H1 (cell line): ENCODE measurements at regions not wholly inside any gene's neighbourhood (a gene's known extent, or its start where the extent isn't known, plus 50 kb on each side); places are given as distances from the start of the nearest gene placed in this dataset.

Experiments used
- CREB1 ChIP-seq: IDR thresholded peaks from 2 replicates; pipeline ENCODE4 v1.6.1; 2012; ENCODE audit warnings: inconsistent platforms
- EP300 ChIP-seq, 2 experiments: IDR thresholded peaks; 1 replicate in 1 of 2; 2 replicates in 1 of 2; pipeline ENCODE4 v1.6.1; 2011 to 2012; ENCODE audit warnings: low read depth in 2 of 2, low read length in 2 of 2, mild to moderate bottlenecking in 2 of 2, borderline replicate concordance in 1 of 2, inconsistent platforms in 1 of 2, moderate library complexity in 1 of 2
- JUND ChIP-seq: IDR thresholded peaks from 2 replicates; pipeline ENCODE4 v1.6.1; 2011; ENCODE audit warnings: mild to moderate bottlenecking, improper control_type of control experiment, low read length
- KDM1A ChIP-seq: fragments of 200-600, 300-600 bp; sonication (generic); IDR thresholded peaks from 2 replicates; pipeline ENCODE4 v1.7.1; 2016; ENCODE audit warnings: mild to moderate bottlenecking, low read length, borderline replicate concordance
- POLR2A ChIP-seq, 2 experiments: IDR thresholded peaks; 1 replicate in 1 of 2; 2 replicates in 1 of 2; pipeline ENCODE4 v1.6.1; 2011; ENCODE audit warnings: low read depth in 2 of 2, low read length in 2 of 2, mild to moderate bottlenecking in 2 of 2; ENCODE audit errors: control extremely low read depth in 1 of 2
- POLR2AphosphoS5 ChIP-seq: IDR thresholded peaks from 2 replicates; pipeline ENCODE4 v1.6.1; 2011; ENCODE audit warnings: low read depth, low read length
- TF ChIP-seq, protein P1 (sequence below), 3 experiments: IDR thresholded peaks; 1 replicate in 2 of 3; 2 replicates in 1 of 3; pipeline versions ENCODE4 v1.5.1 to v1.6.1; 2011; ENCODE audit warnings: low read length in 3 of 3, mild to moderate bottlenecking in 3 of 3, inconsistent platforms in 2 of 3, low read depth in 1 of 3, moderate library complexity in 1 of 3; ENCODE audit not compliant: insufficient read depth in 1 of 3; ENCODE audit errors: control extremely low read depth in 1 of 3

DNA sequence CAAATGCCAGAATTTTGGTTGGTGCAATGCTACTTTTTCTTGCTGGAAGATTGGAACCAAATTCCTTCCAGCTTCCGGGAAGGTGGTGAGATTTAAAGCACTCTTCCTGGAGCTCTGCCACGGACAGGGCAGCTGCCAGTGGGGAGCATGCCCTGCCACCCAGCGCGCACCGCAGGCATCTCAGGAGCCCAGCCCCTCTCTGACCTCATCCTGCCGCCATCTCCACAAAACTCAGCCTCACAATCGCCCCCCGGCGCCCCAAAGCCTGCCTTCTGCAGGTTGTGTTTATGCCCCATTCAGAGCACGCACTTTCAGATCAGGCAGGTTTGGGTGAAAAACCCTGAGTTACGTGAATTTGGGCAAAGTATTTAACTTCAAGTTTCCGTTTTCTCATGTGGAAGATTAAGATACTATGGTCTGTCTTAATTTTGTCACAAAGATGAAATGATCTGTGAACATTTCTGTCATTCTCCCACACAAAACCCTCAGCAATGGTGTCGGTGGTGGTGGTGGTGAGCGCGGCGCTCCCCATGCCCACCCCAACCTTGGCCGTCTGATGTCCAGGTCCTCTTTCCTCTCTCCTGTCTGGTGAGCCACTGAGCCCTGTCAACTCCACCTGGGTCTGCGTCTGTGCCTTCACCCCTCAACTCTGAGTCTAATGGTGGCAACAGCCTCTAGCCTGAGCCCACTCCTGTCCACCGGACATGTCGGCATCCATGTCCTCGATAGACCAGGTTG is 282.8 kb upstream of the SALL3 start:
- no peak for TF ChIP-seq EP300 (IDR thresholded peaks at IDR 0.05; ENCODE audit: borderline replicate concordance in 1 of 2, low read depth in 2 of 2, low read length in 2 of 2)
- no peak for TF ChIP-seq POLR2A (IDR thresholded peaks at IDR 0.05; ENCODE audit: control extremely low read depth in 1 of 2, low read depth in 2 of 2, low read length in 2 of 2)
- TF ChIP-seq, protein P1, sequence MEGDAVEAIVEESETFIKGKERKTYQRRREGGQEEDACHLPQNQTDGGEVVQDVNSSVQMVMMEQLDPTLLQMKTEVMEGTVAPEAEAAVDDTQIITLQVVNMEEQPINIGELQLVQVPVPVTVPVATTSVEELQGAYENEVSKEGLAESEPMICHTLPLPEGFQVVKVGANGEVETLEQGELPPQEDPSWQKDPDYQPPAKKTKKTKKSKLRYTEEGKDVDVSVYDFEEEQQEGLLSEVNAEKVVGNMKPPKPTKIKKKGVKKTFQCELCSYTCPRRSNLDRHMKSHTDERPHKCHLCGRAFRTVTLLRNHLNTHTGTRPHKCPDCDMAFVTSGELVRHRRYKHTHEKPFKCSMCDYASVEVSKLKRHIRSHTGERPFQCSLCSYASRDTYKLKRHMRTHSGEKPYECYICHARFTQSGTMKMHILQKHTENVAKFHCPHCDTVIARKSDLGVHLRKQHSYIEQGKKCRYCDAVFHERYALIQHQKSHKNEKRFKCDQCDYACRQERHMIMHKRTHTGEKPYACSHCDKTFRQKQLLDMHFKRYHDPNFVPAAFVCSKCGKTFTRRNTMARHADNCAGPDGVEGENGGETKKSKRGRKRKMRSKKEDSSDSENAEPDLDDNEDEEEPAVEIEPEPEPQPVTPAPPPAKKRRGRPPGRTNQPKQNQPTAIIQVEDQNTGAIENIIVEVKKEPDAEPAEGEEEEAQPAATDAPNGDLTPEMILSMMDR (IDR thresholded peaks at IDR 0.05; ENCODE audit: control extremely low read depth in 1 of 3, insufficient read depth in 1 of 3, low read depth in 1 of 3, low read length in 3 of 3) = no peak
- TF ChIP-seq POLR2AphosphoS5 = no peak
- TF ChIP-seq JUND = no peak
- no peak for TF ChIP-seq KDM1A
- TF ChIP-seq CREB1 = no peak
